ENCODE measurements at regions not wholly inside any gene's neighbourhood (a gene's known extent, or its start where the extent isn't known, plus 50 kb on each side); places are given as distances from the start of the nearest gene placed in this dataset.

DNA sequence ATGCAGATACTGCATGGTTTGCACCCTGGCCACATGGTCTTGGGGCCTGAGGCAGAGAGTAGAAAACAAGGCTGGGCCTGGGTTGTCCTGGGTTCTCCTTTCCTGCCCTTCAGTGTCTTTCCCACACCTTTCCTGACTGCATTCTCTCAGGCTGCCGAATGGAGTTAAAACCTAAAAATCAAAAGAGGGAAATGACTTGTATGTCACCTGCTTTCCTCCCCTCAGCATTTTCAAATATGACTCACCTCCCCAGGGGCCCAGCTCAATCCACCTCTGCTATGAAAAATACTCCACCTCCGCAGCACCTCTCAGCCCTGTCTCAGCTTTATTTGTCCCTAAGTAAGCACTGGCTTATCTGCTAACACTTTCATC, 457.8 kb upstream of the MEX3C start:
- Mint-ChIP-seq H3K27me3 (ENCODE audit: low read depth in 3 of 3) (peaks cover 2 to 7% (median 7%) of the 10 kb centered on the region in 3 donors), H3K4me3 (no peak overlapping the region), H3K27ac (no peak overlapping the region), H3K9me3 (peaks cover 0 to 4% (median 0%) of the 10 kb centered on the region in 6 donors), H3K36me3 (no peaks in the 10 kb centered on the region), H3K4me1 (no peaks in the 10 kb centered on the region)
- no peak for DNase-seq

DNA sequence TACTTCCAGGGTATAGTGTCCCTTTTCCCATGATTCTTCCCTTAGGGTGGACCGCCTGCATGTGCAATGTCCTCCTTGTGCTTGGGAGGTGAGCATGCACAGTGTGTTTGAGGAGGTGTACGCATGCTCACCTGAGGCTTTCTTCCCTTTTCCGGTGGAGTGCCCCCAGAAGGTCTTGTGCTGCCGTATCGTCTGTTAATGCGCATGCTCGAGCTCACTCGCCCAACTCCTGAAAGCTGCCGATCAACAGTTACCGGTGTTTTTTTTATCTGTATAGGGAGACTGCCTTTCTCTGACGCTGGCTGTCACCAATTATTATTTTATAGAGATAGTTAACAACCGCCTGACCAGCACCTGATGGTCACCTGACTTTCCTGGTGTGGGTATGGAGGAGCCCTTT, 458.8 kb upstream of the MEX3C start:
- no peak for DNase-seq
- no peak overlapping the region for H3K4me3 Mint-ChIP-seq
- H3K27me3 Mint-ChIP-seq (ENCODE audit: low read depth in 3 of 3) = peaks cover 2 to 7% (median 5%) of the 10 kb centered on the region in 3 donors
- H3K27ac Mint-ChIP-seq = no peak overlapping the region
- no peaks in the 10 kb centered on the region for H3K36me3 Mint-ChIP-seq
- H3K4me1 Mint-ChIP-seq = no peaks in the 10 kb centered on the region
- no peaks in the 10 kb centered on the region for H3K9me3 Mint-ChIP-seq

DNA sequence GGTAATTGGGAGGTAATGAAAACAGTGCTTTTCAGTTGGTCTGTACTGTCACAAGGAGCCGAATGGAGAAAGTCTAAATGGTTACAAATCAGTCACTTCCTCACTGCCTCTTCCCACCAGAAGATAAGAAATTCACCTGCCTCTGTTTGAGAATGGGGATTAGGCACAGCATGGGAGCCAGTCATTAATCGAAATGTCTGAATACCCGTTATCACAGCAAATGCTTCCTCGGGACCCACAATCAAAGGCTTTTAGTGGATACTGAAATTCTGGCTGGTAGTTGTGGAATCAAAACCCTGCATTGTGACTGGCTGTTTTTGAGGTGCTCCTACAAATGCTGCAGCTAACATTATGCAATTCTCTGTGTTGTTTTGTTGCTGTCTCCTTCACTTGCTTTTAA, 461.0 kb upstream of the MEX3C start:
- Mint-ChIP-seq H3K9me3 (no peaks in the 10 kb centered on the region), H3K36me3 (no peaks in the 10 kb centered on the region), H3K4me1 (no peaks in the 10 kb centered on the region), H3K27ac (no peak overlapping the region), H3K4me3 (no peak overlapping the region), H3K27me3 (ENCODE audit: low read depth in 3 of 3) (peaks cover 2 to 4% (median 4%) of the 10 kb centered on the region in 3 donors)
- DNase-seq = no peak

GRCh38 chr18:51659781-51660180, 462.3 kb upstream of the MEX3C start:
- Mint-ChIP-seq H3K36me3 (no peaks in the 10 kb centered on the region), H3K4me1 (no peaks in the 10 kb centered on the region), H3K27me3 (ENCODE audit: low read depth in 3 of 3) (peaks cover 4 to 6% (median 4%) of the 10 kb centered on the region in 3 donors), H3K27ac (no peak overlapping the region), H3K4me3 (no peak overlapping the region), H3K9me3 (no peaks in the 10 kb centered on the region)
- no peak for DNase-seq

DNA sequence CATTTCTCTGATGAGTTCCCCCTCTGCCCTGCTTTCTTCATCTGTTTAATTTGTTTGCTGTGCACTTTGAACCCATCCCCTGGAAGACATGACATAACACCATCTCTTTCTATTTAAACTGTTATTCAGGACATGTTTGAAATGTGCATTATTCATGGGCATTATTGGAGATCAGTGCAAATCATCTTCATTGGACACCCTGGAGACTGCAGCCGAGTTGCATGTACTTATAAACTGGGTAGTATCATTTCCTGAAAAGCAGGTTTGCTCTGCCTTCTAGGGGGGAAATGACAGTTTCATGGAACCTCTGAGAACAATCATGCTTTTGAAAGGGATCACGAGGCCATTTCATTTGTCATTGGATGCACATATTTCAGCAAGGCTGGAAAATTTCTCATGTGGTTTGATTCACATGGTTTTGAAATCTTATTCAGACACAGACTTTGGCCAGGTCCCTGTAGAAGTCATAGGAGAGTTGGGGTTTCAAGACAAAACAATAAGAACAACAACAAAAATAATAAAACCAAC, 462.8 kb upstream of the MEX3C start:
- Mint-ChIP-seq H3K36me3 (no peaks in the 10 kb centered on the region), H3K4me3 (no peak overlapping the region), H3K27me3 (ENCODE audit: low read depth in 3 of 3) (peaks cover 6 to 8% (median 7%) of the 10 kb centered on the region in 3 donors), H3K9me3 (no peaks in the 10 kb centered on the region), H3K4me1 (no peaks in the 10 kb centered on the region), H3K27ac (no peak overlapping the region)
- no peak for DNase-seq

DNA sequence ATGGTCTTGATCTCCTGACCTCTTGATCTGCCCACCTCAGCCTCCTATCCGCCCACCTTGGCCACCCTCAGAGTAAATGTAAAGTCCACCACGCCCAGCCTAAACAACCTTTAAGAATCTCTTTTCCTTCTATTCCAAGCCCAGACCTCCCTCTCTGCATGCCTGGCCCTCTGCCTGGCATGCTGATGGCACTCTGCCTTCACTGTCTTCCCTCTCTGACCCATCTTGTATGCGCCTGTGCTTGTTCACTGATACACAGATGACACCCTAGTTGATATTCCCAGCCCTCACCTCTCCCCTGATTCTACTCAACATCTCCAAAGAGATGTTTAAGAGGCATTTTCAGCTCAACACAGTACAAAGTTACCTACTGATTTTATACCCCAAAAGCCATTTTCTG, 466.8 kb upstream of the MEX3C start:
- no peak overlapping the region for H3K4me3 Mint-ChIP-seq
- no peaks in the 10 kb centered on the region for H3K36me3 Mint-ChIP-seq
- H3K9me3 Mint-ChIP-seq = no peaks in the 10 kb centered on the region
- peaks cover 7 to 9% (median 9%) of the 10 kb centered on the region in 3 donors for H3K27me3 Mint-ChIP-seq (ENCODE audit: low read depth in 3 of 3)
- DNase-seq = no peak
- peaks cover 0 to 8% of the 10 kb centered on the region in 2 donors for H3K4me1 Mint-ChIP-seq
- no peak overlapping the region for H3K27ac Mint-ChIP-seq

DNA sequence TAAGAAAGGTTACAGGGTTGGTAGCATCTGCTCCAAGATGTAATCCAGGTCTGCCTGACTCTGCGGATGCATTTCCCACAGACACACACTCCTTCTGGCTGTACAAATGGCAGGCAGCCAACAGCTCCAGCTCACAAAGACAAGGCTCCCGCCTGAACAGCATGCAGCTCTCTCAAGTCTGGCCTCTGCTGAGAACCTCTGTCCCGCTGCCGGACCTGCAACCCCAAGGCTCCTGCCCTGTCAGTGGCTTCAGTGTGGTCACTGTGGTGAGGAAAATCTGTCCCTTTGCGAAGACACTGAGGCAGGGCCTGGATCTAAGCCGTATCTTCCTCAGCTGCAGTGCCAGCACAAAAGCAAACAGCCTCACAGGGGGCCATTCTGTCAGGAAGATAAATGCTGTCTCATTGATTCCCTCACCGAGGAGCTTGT, 469.3 kb upstream of the MEX3C start:
- H3K27me3 Mint-ChIP-seq (ENCODE audit: low read depth in 3 of 3) = peaks cover 7 to 9% (median 9%) of the 10 kb centered on the region in 3 donors
- H3K27ac Mint-ChIP-seq = no peak overlapping the region
- H3K36me3 Mint-ChIP-seq = no peaks in the 10 kb centered on the region
- H3K4me3 Mint-ChIP-seq = no peak overlapping the region
- H3K9me3 Mint-ChIP-seq = peaks cover 0 to 3% (median 0%) of the 10 kb centered on the region in 6 donors
- no peak for DNase-seq
- peaks cover 0 to 8% of the 10 kb centered on the region in 2 donors for H3K4me1 Mint-ChIP-seq

- Mint-ChIP-seq H3K27ac (no peak overlapping the region), H3K36me3 (no peaks in the 10 kb centered on the region), H3K4me3 (peak overlapping the region in 1 of 5 donors; percentile 8), H3K9me3 (peaks cover 0 to 3% (median 0%) of the 10 kb centered on the region in 6 donors), H3K27me3 (ENCODE audit: low read depth in 3 of 3) (peaks cover 7 to 9% (median 7%) of the 10 kb centered on the region in 3 donors), H3K4me1 (peaks cover 0 to 8% of the 10 kb centered on the region in 2 donors)
- DNase-seq = peak in 2 of 3 donors; percentile 12 to 13
These were observed 470.6 kb upstream of the MEX3C start for GRCh38 chr18:51668101-51668500.

DNA sequence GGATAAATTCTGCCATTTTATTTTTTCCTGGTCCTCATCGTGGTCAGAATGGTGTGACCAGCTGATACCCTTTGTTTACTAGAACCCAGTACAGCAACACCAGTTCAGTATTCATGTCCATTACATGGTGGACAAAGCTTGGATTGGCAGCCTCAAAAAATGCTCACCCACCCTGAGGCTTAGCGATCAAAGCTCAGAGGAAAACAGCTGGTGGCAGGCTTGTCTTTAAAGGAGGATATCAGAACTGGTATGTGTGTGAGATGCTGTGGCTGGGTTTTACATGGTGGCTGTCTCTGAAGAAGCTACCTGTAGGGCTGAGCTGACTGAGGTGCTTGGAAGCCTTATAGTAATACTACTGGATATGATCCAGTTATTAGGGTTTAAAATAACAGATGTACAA, 471.1 kb upstream of the MEX3C start:
- peaks cover 0 to 8% of the 10 kb centered on the region in 2 donors for H3K4me1 Mint-ChIP-seq
- H3K4me3 Mint-ChIP-seq = no peak overlapping the region
- H3K27ac Mint-ChIP-seq = no peak overlapping the region
- H3K27me3 Mint-ChIP-seq (ENCODE audit: low read depth in 3 of 3) = peaks cover 7 to 9% (median 7%) of the 10 kb centered on the region in 3 donors
- no peak for DNase-seq
- no peaks in the 10 kb centered on the region for H3K36me3 Mint-ChIP-seq
- peaks cover 0 to 3% (median 0%) of the 10 kb centered on the region in 6 donors for H3K9me3 Mint-ChIP-seq

DNA sequence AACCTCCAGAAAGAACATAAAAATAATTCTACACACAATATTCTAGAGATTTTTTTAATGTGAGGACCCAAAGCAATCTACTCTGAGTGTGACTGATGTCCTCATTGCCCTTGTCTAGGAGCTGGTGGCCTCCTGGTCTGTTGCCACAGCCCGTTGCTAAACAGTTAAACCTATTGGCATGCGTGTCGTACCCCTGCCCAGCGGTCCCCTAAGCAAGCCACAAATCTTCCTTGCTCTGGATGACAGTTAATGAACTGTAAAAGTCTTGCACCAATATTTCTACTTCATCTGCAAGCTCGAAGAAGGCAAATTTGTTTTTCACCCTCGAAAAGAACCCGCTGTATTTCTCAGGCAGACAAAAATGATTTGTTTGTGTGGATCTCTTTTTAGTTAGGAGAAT, 489.1 kb upstream of the MEX3C start:
- Mint-ChIP-seq H3K27ac (no peak overlapping the region), H3K4me1 (no peaks in the 10 kb centered on the region), H3K27me3 (ENCODE audit: low read depth in 3 of 3) (peaks cover 3 to 8% (median 6%) of the 10 kb centered on the region in 3 donors), H3K9me3 (peaks cover 0 to 8% (median 3%) of the 10 kb centered on the region in 6 donors), H3K36me3 (no peaks in the 10 kb centered on the region), H3K4me3 (no peak overlapping the region)
- no peak for DNase-seq

- H3K27ac Mint-ChIP-seq = no peak overlapping the region
- H3K4me1 Mint-ChIP-seq = no peaks in the 10 kb centered on the region
- no peaks in the 10 kb centered on the region for H3K36me3 Mint-ChIP-seq
- peaks cover 3 to 6% (median 4%) of the 10 kb centered on the region in 3 donors for H3K27me3 Mint-ChIP-seq (ENCODE audit: low read depth in 3 of 3)
- DNase-seq = no peak
- peaks cover 0 to 3% (median 0%) of the 10 kb centered on the region in 6 donors for H3K9me3 Mint-ChIP-seq
- H3K4me3 Mint-ChIP-seq = no peak overlapping the region
These were observed 490.5 kb upstream of the MEX3C start for GRCh38 chr18:51687845-51688585.

DNA sequence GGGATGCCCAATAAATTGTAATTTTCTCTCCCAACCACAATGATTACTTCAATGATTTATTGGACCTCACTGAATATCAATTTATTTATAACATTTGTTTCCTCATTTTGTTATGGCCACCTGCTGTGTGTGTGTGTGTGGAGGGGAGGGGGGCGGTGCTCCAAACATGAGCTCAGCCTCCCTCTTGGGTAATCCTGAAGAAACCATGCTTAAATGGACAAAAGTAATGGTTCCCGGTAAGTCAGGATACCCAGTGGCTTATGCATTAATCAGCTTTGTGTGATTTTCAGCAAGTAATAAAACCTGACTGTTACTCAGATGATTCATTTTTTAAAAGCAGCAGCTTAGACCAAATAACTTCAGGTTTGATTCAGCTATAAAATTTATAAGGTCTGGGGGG, 495.1 kb upstream of the MEX3C start:
- Mint-ChIP-seq H3K9me3 (peaks cover 0 to 4% (median 0%) of the 10 kb centered on the region in 6 donors), H3K36me3 (no peaks in the 10 kb centered on the region), H3K27ac (no peak overlapping the region), H3K4me1 (no peaks in the 10 kb centered on the region), H3K4me3 (no peak overlapping the region), H3K27me3 (ENCODE audit: low read depth in 3 of 3) (no peaks in the 10 kb centered on the region)
- DNase-seq = no peak

- H3K36me3 Mint-ChIP-seq = peaks cover 0 to 4% (median 0%) of the 10 kb centered on the region in 3 donors
- H3K4me3 Mint-ChIP-seq = no peak overlapping the region
- peaks cover 1 to 9% (median 5%) of the 10 kb centered on the region in 3 donors for H3K27me3 Mint-ChIP-seq (ENCODE audit: low read depth in 3 of 3)
- no peak for DNase-seq
- H3K27ac Mint-ChIP-seq = no peak overlapping the region
- no peaks in the 10 kb centered on the region for H3K4me1 Mint-ChIP-seq
- peaks cover 14 to 34% (median 22%) of the 10 kb centered on the region in 6 donors for H3K9me3 Mint-ChIP-seq
These were observed 513.9 kb upstream of the MEX3C start for GRCh38 chr18:51711298-51711889.

GRCh38 chr18:51712821-51713220, 515.3 kb upstream of the MEX3C start:
- H3K4me1 Mint-ChIP-seq = no peaks in the 10 kb centered on the region
- no peak for DNase-seq
- H3K4me3 Mint-ChIP-seq = no peak overlapping the region
- peaks cover 1 to 7% (median 2%) of the 10 kb centered on the region in 3 donors for H3K27me3 Mint-ChIP-seq (ENCODE audit: low read depth in 3 of 3)
- peaks cover 3 to 20% (median 12%) of the 10 kb centered on the region in 6 donors for H3K9me3 Mint-ChIP-seq
- H3K27ac Mint-ChIP-seq = no peak overlapping the region
- no peaks in the 10 kb centered on the region for H3K36me3 Mint-ChIP-seq

Data from immature natural killer cell (primary cell).